ENCODE measurements at regions not wholly inside any gene's neighbourhood (a gene's known extent, or its start where the extent isn't known, plus 50 kb on each side); places are given as distances from the start of the nearest gene placed in this dataset.
"Not testable (repeated sequence)": the region's sequence is repeated elsewhere in the genome, so short reads cannot be mapped to it uniquely, and the experiment has no call there.

- no peak for DNase-seq (ENCODE audit: low spot score in 2 of 2)
- Histone ChIP-seq H3K36me3 (replicated peaks) (no peaks in the 10 kb centered on the region), H3K4me3 (no peak overlapping the region), H3K27me3 (ENCODE audit: low read depth) (no peaks in the 10 kb centered on the region), H3K9me3 (no peaks in the 10 kb centered on the region), H3K4me1 (no peaks in the 10 kb centered on the region)
- in situ Hi-C loops (cut with MboI; ENCODE audit: low sequenced_read_pairs) = no loop called here
These were observed 100.9 kb downstream of the C16orf95 start for GRCh38 chr16:87216148-87216840.

- no peak overlapping the region for H3K4me3 ChIP-seq
- in situ Hi-C loops (cut with MboI; ENCODE audit: low sequenced_read_pairs) = no loop called here
These were observed 100.3 kb downstream of the C16orf95 start for GRCh38 chr16:87216841-87217275.

GRCh38 chr16:87217802-87218201, 99.4 kb downstream of the C16orf95 start:
- H3K27me3 ChIP-seq (ENCODE audit: low read depth); in situ Hi-C loops (cut with MboI; ENCODE audit: low sequenced_read_pairs); H3K9me3 ChIP-seq; DNase-seq (ENCODE audit: low spot score in 2 of 2); H3K4me1 ChIP-seq; H3K36me3 ChIP-seq (replicated peaks); H3K4me3 ChIP-seq: not testable (repeated sequence)

More at GRCh38 chr16:87216841-87217275, 100.3 kb downstream of the C16orf95 start:
- Histone ChIP-seq H3K9me3 (no peaks in the 10 kb centered on the region), H3K36me3 (replicated peaks) (no peaks in the 10 kb centered on the region), H3K4me1 (no peaks in the 10 kb centered on the region), H3K27me3 (ENCODE audit: low read depth) (no peaks in the 10 kb centered on the region)
- no peak for DNase-seq (ENCODE audit: low spot score in 2 of 2)

- no peaks in the 10 kb centered on the region for H3K9me3 ChIP-seq
- no peaks in the 10 kb centered on the region for H3K4me1 ChIP-seq
- H3K36me3 ChIP-seq (replicated peaks) = no peaks in the 10 kb centered on the region
- DNase-seq (ENCODE audit: low spot score in 2 of 2) = no peak
- no peak overlapping the region for H3K4me3 ChIP-seq
- 0 out of 2 replicates have a peak, but pooled peaks cover 3% of the 10 kb centered on the region for H3K27me3 ChIP-seq (ENCODE audit: low read depth)
- in situ Hi-C loops (cut with MboI; ENCODE audit: low sequenced_read_pairs) = no loop called here
These were observed 98.7 kb downstream of the C16orf95 start for GRCh38 chr16:87218281-87219055.

GRCh38 chr16:87219287-87219909, 97.8 kb downstream of the C16orf95 start:
- no peak for DNase-seq (ENCODE audit: low spot score in 2 of 2)
- in situ Hi-C loops (cut with MboI; ENCODE audit: low sequenced_read_pairs) = no loop called here
- H3K4me3 ChIP-seq = no peak overlapping the region

GRCh38 chr16:87221633-87222032, 95.6 kb downstream of the C16orf95 start:
- in situ Hi-C loops (cut with MboI; ENCODE audit: low sequenced_read_pairs) = no loop called here
- no peak overlapping the region for H3K4me3 ChIP-seq
- no peaks in the 10 kb centered on the region for H3K36me3 ChIP-seq (replicated peaks)
- no peaks in the 10 kb centered on the region for H3K9me3 ChIP-seq
- no peaks in the 10 kb centered on the region for H3K4me1 ChIP-seq
- DNase-seq (ENCODE audit: low spot score in 2 of 2) = no peak
- H3K27me3 ChIP-seq (ENCODE audit: low read depth) = 0 out of 2 replicates have a peak, but pooled peaks cover 3% of the 10 kb centered on the region

More at GRCh38 chr16:87219287-87219909, 97.8 kb downstream of the C16orf95 start:
- no peaks in the 10 kb centered on the region for H3K36me3 ChIP-seq (replicated peaks)
- no peaks in the 10 kb centered on the region for H3K9me3 ChIP-seq
- 0 out of 2 replicates have a peak, but pooled peaks cover 3% of the 10 kb centered on the region for H3K27me3 ChIP-seq (ENCODE audit: low read depth)
- no peaks in the 10 kb centered on the region for H3K4me1 ChIP-seq

GRCh38 chr16:87222335-87222734, 94.9 kb downstream of the C16orf95 start:
- in situ Hi-C loops (cut with MboI; ENCODE audit: low sequenced_read_pairs) = no loop called here

GRCh38 chr16:87223656-87224248, 93.4 kb downstream of the C16orf95 start:
- in situ Hi-C loops (cut with MboI; ENCODE audit: low sequenced_read_pairs) = no loop called here
- DNase-seq (ENCODE audit: low spot score in 2 of 2) = no peak
- H3K27me3 ChIP-seq (ENCODE audit: low read depth) = 0 out of 2 replicates have a peak, but pooled peaks cover 3% of the 10 kb centered on the region
- no peak overlapping the region for H3K4me3 ChIP-seq
- H3K36me3 ChIP-seq (replicated peaks) = no peaks in the 10 kb centered on the region
- no peaks in the 10 kb centered on the region for H3K4me1 ChIP-seq
- H3K9me3 ChIP-seq = no peaks in the 10 kb centered on the region

More at GRCh38 chr16:87222335-87222734, 94.9 kb downstream of the C16orf95 start:
- H3K4me3 ChIP-seq = no peak overlapping the region
- no peaks in the 10 kb centered on the region for H3K36me3 ChIP-seq (replicated peaks)
- H3K9me3 ChIP-seq = no peaks in the 10 kb centered on the region
- no peak for DNase-seq (ENCODE audit: low spot score in 2 of 2)
- H3K4me1 ChIP-seq = no peaks in the 10 kb centered on the region
- 0 out of 2 replicates have a peak, but pooled peaks cover 3% of the 10 kb centered on the region for H3K27me3 ChIP-seq (ENCODE audit: low read depth)

GRCh38 chr16:87226926-87227295, 90.3 kb downstream of the C16orf95 start:
- no peak overlapping the region for H3K4me3 ChIP-seq
- no peaks in the 10 kb centered on the region for H3K36me3 ChIP-seq (replicated peaks)
- H3K4me1 ChIP-seq = no peaks in the 10 kb centered on the region
- no peaks in the 10 kb centered on the region for H3K9me3 ChIP-seq
- in situ Hi-C loops (cut with MboI; ENCODE audit: low sequenced_read_pairs) = no loop called here
- no peak for DNase-seq (ENCODE audit: low spot score in 2 of 2)
- 0 out of 2 replicates have a peak, but pooled peaks cover 3% of the 10 kb centered on the region for H3K27me3 ChIP-seq (ENCODE audit: low read depth)

- Histone ChIP-seq H3K4me3 (no peak overlapping the region), H3K9me3 (no peaks in the 10 kb centered on the region), H3K4me1 (no peaks in the 10 kb centered on the region), H3K36me3 (replicated peaks) (no peaks in the 10 kb centered on the region), H3K27me3 (ENCODE audit: low read depth) (0 out of 2 replicates have a peak, but pooled peaks cover 3% of the 10 kb centered on the region)
- DNase-seq (ENCODE audit: low spot score in 2 of 2) = no peak
- in situ Hi-C loops (cut with MboI; ENCODE audit: low sequenced_read_pairs) = no loop called here
These were observed 89.8 kb downstream of the C16orf95 start for GRCh38 chr16:87227296-87227951.

GRCh38 chr16:87228363-87228762, 88.8 kb downstream of the C16orf95 start:
- DNase-seq (ENCODE audit: low spot score in 2 of 2) = no peak
- H3K36me3 ChIP-seq (replicated peaks) = no peaks in the 10 kb centered on the region
- in situ Hi-C loops (cut with MboI; ENCODE audit: low sequenced_read_pairs) = no loop called here
- H3K9me3 ChIP-seq = no peaks in the 10 kb centered on the region
- H3K27me3 ChIP-seq (ENCODE audit: low read depth) = 0 out of 2 replicates have a peak, but pooled peaks cover under 1% of the 10 kb centered on the region
- H3K4me3 ChIP-seq = no peak overlapping the region
- no peaks in the 10 kb centered on the region for H3K4me1 ChIP-seq

GRCh38 chr16:87229230-87230188, 87.7 kb downstream of the C16orf95 start:
- no peaks in the 10 kb centered on the region for H3K27me3 ChIP-seq (ENCODE audit: low read depth)

More at GRCh38 chr16:87229230-87230188, 87.7 kb downstream of the C16orf95 start:
- Histone ChIP-seq H3K36me3 (replicated peaks) (no peaks in the 10 kb centered on the region), H3K9me3 (no peaks in the 10 kb centered on the region), H3K4me1 (no peaks in the 10 kb centered on the region), H3K4me3 (no peak overlapping the region)
- DNase-seq (ENCODE audit: low spot score in 2 of 2) = no peak
- in situ Hi-C loops (cut with MboI; ENCODE audit: low sequenced_read_pairs) = no loop called here
